HG03060 (cell line): ENCODE measurements at regions not wholly inside any gene's neighbourhood (a gene's known extent, or its start where the extent isn't known, plus 50 kb on each side); places are given as distances from the start of the nearest gene placed in this dataset.

Experiments used
- ATAC-seq: cut with Tn5 transposase; IDR thresholded peaks from one replicate; pipeline ENCODE4 v1.9.1; 2021; ENCODE audit warnings: low read depth, moderate number of reproducible peaks; ENCODE audit not compliant: unreplicated experiment

DNA sequence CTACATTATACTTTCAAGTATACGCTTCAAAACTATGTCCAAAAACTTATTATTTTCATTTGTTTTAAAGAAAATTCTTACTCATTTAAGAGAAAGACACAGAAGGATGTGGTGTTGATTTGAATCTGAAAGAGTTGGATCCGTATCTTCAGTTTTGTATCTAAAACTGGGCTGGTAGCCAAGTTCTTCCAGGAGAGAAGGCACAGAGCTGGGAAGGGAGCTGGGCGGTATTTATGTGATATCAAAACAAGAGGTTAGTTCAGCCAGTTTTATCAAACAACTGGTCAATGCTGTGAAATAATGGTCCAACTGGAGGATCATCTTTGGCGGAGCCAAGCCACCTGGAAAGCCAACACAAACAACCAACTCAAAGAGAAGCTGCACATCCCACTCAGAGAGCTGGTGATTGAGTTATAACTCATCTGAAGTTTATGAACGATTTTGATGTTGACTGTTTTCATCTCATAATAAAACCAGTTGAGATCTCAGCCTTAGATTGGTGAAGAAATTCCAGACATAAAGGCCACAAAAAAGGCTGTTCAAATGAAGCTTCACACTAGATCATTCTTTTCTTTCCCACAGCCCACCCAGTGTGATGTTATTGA lies 489.6 kb upstream of the RASGRP1 start:
- ATAC-seq: no peak

DNA sequence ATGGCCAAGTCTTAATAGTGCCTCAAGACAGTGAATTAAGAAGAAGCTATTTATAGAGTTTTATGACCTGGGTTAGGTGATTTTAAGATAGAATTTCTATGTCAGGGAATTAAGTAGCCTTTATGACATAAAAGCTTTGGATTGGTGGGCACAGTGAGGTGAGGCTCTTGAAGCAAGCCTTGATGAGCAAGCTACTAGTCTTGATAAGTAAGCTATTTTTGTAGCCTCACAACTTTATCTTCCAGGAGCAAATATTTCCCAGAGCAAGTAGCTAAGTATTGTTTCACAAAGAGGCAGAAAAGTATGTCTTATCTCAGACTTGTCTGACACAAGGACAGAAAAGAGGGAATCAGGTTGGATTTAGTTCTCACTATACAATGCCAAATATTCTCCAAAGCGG lies 491.7 kb upstream of the RASGRP1 start:
- ATAC-seq: no peak

DNA sequence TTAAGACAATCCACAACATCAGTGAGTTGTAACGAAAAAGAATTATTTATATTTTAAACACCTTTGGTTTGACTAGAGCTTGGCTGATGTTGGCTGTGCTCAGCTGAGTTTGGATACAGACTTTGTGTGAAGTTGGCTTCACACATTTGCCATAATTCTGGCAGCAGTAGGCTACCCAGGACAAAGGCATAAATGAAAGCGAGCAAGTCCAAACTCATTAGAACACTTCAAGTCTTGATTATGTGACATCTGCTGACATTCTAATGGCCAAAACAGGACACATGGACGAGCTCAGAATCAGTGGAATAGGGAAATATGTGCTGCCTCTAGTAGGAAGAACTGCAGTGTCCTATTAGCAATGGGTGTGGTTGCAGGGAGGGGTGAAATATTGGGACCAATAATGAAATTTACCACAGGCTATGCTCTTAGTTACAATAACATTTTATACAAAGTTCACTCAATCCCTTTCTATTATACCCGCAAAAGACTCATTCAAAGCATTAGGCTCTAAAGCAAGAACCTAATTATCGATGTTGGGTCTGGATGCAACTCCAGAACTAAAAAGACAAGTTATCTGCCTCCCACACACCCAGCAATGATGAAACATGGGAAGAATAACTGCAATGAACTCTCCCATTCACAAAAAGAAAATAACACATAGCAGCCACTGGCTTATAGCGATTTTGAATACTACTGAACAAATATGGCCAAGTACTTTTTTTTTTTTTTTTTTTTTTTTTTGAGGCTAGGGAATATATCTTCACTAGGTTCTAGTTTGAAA lies 493.9 kb upstream of the RASGRP1 start:
- no peak for ATAC-seq

DNA sequence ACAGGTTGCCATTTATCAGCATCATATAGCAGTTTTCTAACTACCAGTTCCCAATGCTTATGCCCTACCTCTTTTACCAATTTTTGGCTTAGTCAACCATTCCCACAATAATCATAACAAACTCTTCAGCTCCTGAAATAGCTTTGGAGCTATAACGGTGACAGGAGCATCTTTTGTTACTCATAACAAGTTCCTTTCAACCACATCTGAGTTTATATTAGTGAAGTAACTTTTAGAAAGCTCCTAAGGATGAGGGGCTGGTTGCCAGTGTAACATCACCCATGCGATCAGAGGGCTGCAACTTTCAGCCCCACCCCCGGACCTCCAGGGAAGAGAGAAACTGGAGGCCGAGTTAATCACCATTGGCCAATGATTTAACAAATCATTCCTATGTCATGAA lies 495.3 kb upstream of the RASGRP1 start:
- ATAC-seq: no peak

DNA sequence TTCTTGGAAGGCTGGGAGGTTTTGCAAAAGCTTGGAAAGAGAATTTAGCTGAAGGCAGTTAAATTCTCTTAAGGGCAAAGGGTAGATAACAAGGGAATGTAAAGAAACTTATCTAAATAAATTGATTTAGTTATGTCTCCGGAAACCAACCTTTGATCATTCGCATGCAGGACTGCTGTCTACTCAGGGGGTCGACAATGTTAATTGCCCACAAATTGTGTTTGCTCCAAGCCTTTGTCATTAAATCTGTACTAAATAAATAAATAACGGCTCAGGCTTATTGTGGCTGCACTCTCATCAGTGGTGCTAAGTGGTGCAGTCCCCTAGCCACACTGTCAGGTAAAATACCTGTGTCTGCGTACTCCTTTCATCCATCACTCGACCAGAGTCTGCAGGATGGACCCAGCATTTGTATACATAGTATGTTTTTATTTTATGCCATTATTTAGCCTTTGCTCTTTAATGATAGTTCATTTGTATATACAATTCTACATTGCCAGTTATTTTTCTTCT lies 497.4 kb upstream of the RASGRP1 start:
- no peak for ATAC-seq

DNA sequence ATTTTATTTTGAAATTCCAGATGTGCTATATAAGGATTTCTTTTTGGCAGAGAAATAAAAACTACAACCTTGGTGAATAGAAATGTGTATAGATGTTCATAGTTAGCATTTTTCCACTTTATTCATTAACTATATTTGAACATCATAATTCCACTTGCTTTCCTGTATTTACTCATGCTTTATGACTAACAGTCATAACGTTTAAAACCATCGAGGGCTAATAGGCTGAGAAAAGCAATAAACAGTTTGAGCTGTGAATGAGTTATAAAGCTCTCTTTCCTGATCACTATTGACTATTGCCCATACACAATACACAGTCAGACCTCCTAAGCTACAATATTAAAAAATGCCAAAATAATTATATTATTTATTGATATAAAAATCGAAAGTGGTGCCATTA lies 502.1 kb upstream of the RASGRP1 start:
- no peak for ATAC-seq

DNA sequence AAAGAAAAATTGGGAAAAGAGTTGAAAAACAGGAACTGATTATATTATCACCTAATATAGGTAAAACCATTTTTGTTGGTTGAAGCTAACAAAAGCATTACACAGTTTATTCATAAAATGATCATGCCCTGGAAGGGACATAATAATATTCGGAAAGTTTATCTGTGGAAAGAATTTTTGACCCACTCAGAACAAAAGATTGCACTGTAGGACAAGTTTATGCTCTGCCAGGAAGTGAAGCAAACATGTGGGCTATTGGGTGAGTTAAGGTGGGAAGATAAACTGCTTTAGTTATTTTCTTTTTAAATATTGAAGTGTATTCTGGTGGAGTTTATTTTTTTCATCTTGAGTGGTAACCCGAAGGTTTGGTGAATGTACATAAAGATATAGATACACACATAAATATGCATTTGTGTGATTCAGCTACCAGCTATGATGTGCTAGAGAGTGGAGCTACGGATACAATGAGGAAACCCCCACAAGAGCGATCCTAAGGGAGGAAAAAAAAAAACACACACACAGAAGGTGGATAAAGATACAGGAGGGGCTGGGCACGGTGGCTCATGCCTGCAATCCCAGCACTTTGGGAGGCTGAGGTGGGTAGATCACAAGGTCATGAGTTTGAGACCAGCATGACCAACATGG lies 506.4 kb upstream of the THBS1 start:
- no peak for ATAC-seq

DNA sequence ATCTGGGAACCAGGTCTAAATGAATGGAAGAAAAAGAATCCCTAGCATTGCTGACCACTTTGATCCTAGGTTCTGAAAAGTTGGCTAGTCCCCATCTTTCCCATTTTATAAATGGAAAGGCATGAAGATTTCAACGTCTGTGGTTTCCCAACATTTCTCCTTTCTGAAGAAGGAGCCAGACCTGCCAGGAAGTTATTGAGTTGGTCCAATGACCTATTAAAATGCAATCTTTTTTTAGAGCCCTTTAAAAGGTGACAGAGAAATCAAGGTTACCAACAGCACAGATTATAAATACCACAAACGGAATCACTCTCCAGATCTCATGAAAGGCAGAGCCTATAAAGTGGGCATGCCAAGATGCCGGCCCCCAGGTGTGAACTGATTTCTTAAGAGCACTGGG lies 505.6 kb upstream of the THBS1 start:
- no peak for ATAC-seq

DNA sequence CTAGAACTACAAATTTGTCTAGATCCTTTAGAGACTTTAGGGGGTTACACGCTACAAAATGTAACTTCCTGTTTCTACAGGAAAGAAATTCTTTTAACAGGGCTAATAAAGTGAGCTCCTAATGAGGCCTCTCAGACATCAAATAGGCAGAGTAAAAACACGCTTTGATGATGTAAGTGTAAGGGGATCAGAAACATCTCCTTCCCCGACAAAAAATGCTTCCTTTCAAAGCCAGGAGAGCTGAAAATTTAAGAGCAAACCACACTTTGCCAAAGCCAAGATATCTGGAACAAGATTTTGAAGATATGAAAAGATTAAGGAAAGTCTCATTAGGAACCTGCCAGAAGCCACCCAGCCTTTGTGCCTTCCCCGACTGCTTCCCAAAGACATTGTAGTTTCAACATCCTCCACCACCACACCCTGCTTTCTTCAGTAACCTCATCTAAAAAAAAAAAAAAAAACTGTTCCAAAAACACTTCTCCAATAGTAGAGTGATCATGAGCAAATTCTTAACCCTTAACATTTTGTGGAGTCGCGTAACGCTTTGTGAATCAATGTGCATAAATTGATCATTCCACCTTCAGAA lies 505.0 kb upstream of the THBS1 start:
- ATAC-seq: no peak

DNA sequence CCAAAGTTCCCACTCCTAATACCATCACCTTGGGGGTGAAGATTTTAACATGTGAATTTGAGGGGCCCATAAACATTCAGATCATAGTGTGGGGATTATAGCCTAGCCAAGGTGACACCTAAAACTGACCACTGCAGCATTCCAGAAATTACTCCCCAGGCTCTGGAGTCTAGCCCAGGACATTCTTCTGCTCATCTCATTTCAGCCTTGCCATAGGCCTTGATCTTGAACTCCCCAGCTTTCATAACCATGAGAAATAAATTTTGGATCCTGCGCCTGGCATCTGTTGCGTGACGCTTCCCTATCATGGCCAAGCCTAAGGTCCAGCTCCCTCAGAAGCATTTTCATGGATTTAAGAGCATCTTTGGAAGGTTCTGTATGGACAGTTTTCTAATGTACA lies 502.9 kb upstream of the THBS1 start:
- no peak for ATAC-seq

DNA sequence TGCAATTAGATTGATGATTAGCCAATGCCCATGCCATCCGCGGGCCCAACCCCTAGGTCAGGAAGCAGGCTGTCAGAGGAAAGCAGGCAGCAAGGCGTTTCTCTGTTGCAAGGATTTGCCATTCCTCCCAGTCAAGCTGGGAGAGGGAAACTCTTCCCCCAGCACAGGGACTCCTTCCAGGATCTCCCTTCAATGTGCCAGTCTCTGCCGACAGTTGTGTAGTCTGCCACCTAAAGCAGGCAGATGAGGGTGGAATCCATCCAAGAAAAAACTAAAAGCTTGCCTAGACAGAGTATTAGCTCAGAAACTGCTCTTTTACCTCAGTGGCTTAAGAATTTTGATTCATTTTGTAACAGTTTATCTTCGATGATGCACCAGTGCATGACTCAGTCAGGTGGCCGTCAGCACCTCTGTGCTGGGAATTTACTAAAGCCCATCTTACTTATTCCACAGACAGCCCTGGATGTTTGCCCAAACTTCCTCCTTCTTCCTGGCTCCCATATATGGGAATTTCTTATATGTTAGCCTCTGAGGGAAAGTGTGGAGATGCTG lies 501.5 kb upstream of the THBS1 start:
- ATAC-seq: no peak

DNA sequence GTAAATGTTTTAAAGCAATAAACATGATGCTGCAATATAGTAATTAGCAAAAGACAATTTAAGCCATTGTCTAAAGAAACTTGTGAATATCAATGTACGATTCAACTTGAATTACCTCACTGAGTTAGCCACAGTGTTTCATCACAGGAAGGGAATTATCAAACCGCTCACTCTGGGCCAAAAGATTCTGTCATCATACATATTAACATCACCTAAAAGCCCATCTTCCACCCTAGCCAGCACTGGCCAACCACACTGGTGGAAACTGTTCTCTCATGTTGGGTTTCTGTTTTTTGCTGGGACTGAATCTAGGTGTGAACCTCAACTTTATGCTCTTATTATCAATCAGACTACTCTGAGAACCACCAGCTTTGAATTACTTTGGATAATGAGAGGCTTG lies 497.7 kb upstream of the THBS1 start:
- no peak for ATAC-seq

DNA sequence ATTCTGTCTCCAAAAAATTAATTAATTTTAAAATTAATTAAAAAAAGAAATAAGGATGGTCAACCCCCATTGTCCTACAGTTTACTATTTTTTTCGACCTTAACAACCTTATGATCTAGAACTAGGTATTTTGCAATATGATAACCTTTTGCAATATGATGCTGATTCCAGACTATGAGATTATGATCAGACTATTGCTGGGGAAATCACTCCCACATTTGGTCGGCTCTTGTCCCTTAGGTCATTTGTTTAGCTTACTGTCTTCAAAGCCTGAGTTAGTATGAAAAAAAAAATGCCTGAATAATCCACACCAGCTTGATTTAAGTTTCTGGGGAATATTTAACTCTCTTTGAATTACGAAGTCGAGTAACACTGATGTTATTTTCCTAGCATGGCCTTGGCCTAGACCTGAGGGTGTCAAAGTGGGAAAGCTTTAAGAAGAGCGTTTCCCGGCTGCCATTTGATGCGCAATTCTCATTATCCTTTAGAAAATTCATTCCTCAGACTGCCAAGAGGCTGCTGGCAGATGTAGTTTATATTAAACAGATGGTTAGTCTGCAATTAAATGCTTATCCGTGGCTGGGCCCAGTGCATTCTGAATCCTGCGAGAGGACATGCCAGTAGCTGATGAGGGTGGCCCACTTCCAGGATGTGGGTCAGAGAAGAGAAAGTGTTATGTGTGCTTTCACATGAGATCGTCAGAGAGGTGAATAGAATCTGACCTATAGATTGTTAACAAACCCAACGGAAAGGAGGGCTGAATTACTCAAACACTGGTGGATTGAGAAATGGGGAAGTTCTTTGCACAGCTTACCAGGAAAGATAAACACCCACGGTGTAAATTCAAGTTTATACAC lies 496.0 kb upstream of the THBS1 start:
- ATAC-seq: no peak

DNA sequence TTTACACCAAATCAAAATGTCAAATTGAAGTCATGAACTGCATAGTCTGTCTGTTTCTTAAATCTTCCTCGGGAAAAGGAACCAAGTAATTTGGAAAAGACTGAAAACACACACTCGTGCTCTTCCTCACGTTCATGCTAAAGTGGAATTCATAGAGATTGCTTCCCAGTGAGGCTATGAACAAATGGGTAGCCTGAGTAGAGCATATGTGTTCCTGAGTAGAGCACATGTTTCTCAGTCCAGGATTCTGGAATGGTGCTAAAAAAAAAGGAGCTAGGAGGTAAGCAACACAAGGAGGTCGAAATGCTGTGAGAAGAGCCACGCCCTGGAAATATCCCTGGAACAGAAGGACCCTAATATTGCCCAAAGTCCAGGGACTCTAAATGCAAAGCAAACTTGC lies 494.2 kb upstream of the THBS1 start:
- no peak for ATAC-seq

DNA sequence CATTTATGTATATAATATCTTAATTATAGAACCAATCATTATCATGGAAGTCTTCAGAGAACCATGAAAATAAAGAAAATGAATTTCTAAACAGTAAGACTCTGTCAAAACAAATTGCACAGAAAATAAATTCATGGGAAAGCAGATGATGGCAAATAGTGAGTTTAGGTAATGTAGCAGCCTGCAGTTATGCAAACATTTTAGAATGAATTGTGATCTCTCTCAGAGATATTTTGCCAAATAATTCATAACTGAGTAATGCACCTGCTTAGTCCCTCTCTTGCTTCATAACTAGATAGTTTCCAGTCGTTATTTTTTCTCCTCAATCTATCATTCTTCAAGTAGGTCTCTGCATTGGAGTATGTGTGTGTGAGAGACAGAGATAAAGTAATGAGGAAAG lies 492.7 kb upstream of the THBS1 start:
- ATAC-seq: no peak

DNA sequence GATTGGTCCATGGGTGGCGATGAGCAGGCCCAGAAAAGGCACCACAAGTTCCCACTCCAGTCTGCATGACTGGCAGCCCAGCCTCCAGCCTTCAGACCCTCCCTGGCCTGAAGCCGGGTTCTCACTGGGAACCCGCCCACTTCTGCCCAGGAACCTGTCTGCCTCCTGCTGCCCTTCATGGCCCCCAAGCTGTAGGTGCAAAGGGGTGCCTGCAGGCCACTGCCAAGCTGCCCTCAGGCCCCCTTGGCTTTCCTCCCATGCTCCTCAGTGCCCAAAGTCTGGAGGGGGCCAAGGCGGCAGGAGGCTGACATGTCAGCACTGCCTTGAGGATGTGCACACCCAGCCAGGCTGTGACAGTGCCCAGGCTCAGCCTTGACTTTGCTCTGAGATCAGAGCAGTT lies 488.5 kb upstream of the THBS1 start:
- ATAC-seq: no peak

DNA sequence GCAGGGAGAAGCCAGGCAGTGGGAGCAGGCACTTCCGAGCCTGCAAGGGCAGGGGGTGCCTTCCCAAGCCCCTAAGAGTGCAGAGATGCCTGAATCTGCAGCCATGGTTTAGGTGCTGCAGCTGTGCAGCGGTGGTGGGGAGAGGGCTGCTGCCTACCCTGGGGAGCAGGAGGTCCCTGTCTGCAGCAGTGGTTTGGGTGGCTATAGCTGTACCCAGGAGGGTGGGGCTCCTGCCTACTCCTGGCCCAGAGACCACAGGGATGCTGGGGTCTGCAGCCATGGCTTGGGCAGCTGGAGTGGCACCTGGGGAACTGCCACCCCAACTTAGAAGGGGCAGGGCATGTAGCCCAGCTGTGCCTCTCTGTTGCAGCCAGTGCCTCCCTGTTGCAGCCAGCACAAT lies 488.1 kb upstream of the THBS1 start:
- no peak for ATAC-seq

DNA sequence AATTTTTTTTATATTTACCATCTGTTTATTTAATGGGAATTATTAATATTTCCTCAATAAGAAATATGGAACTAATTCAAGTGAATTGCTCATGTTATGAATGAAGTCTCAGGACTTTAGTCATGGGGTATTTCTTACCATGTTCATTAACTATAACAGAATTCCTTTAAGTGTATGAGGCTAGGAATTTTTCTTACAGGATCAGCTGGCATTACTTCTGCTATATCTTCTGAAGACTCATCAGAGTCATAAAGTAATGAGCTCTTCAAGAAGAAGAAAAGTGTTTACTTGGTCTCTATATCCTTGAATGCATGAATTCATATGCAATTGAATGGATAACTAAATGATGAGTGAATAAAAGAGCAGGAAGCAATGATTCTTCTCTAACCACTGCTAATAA lies 486.8 kb upstream of the THBS1 start:
- ATAC-seq: no peak

DNA sequence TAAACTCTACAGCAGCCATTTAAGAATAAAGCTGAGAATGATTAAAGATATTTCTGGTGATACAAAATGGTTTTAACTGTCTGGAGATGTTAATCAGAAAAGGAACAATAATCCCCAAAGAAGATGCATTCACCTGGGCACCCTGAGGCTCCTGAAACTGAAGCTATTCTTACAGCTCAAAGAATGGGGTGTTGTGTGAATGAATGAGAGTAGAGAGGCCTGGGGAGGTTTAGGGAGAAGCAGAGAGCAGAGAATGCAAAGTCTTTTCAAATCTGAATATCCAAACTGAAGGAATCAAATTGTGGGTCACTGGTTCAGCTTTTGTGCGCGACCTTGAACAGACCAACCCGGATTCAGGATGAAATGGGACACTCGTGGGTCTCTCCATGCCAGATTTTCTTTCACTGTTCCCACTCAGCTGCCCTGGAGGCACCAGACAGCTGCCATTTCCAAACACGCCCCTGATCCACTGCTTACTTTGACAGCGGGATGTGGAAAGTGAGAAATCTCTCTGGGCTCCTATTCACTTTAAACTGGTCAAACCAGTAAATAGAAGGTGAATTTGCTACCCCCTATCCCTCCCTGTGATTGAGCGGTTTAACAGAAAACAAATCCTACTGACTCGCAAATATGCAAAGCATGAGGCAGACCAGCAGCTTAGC lies 485.5 kb upstream of the THBS1 start:
- ATAC-seq: no peak
